ENCODE measurements at regions not wholly inside any gene's neighbourhood (a gene's known extent, or its start where the extent isn't known, plus 50 kb on each side); places are given as distances from the start of the nearest gene placed in this dataset.

GRCh38 chr9:90132866-90133265, 509.8 kb downstream of the DIRAS2 start:
- POLR2A ChIA-PET: no interaction called here
- CTCF ChIA-PET: interaction anchor here (2.0 to 2.9 kb wide), 2 partner anchors 10 to 21 kb away, joined by 4 to 9 read pairs; no protein-coding TSS in a partner anchor
- no peak overlapping the region for H3K27ac ChIP-seq (ENCODE audit: extremely low read depth, low read depth, low read length)
- H3K4me3 ChIP-seq (ENCODE audit: low read depth, low read length): no peak overlapping the region
- TF ChIP-seq ZSCAN16 (tag by site-specific recombination; IDR thresholded peaks at IDR 0.05): no peak
- H3K9me3 ChIP-seq (ENCODE audit: control insufficient read depth, insufficient read depth, low read depth, low read length): no peaks in the 10 kb centered on the region
- no peaks in the 10 kb centered on the region for H3K4me1 ChIP-seq (ENCODE audit: control insufficient read depth, insufficient read depth, low read length)
- no peaks in the 10 kb centered on the region for H3K36me3 ChIP-seq (ENCODE audit: control insufficient read depth in 2 of 2, insufficient read depth in 1 of 2, low read length in 2 of 2)

GRCh38 chr9:90137801-90138200, 504.8 kb downstream of the DIRAS2 start:
- ChIA-PET CTCF (interaction anchor here (1.0 kb wide), 1 partner anchor 540 kb away, joined by 3 read pairs; no protein-coding TSS in a partner anchor), POLR2A (no interaction called here)
- TF ChIP-seq ZSCAN30 (tag by site-specific recombination; IDR thresholded peaks at IDR 0.05): no peak
- TF ChIP-seq ZNF211 (tag by site-specific recombination; IDR thresholded peaks at IDR 0.05; ENCODE audit: low read depth): no peak
- no peak for TF ChIP-seq ZNF621 (tag by site-specific recombination; IDR thresholded peaks at IDR 0.05)
- TF ChIP-seq HIC1 (tag by site-specific recombination; IDR thresholded peaks at IDR 0.05): no peak
- no peak for TF ChIP-seq ZIC2 (tag by site-specific recombination; IDR thresholded peaks at IDR 0.05)
- no peak for TF ChIP-seq ZNF433 (tag by site-specific recombination; IDR thresholded peaks at IDR 0.05; ENCODE audit: low read depth)
- no peak for TF ChIP-seq ZNF518A (tag by site-specific recombination; conservative IDR thresholded peaks at IDR 0.05; ENCODE audit: low read depth)
- TF ChIP-seq ZBTB6 (tag by site-specific recombination; IDR thresholded peaks at IDR 0.05): no peak
- TF ChIP-seq ZNF324 (tag by site-specific recombination; IDR thresholded peaks at IDR 0.05): no peak
- no peak for TF ChIP-seq ZNF776 (tag by site-specific recombination; IDR thresholded peaks at IDR 0.05; ENCODE audit: borderline replicate concordance)
- no peak for TF ChIP-seq ZSCAN18 (tag by site-specific recombination; IDR thresholded peaks at IDR 0.05)
- no peak for TF ChIP-seq ZBTB20 (tag by site-specific recombination; IDR thresholded peaks at IDR 0.05)
- TF ChIP-seq ZNF529 (tag by site-specific recombination; IDR thresholded peaks at IDR 0.05; ENCODE audit: insufficient replicate concordance): no peak
- no peak for TF ChIP-seq HOXA7 (CRISPR knock-in tag; IDR thresholded peaks at IDR 0.05; ENCODE audit: borderline replicate concordance)
- TF ChIP-seq ZNF121 (tag by site-specific recombination; IDR thresholded peaks at IDR 0.05): no peak
- no peak for TF ChIP-seq PRDM1 (tag by site-specific recombination; IDR thresholded peaks at IDR 0.05)
- no peak for TF ChIP-seq ZNF266 (tag by site-specific recombination; IDR thresholded peaks at IDR 0.05; ENCODE audit: low read depth)
- Histone ChIP-seq H3K4me1 (ENCODE audit: control insufficient read depth, insufficient read depth, low read length) (no peaks in the 10 kb centered on the region), H3K36me3 (ENCODE audit: control insufficient read depth in 2 of 2, insufficient read depth in 1 of 2, low read length in 2 of 2) (no peaks in the 10 kb centered on the region), H3K27ac (ENCODE audit: extremely low read depth, low read depth, low read length) (no peak overlapping the region), H3K4me3 (ENCODE audit: low read depth, low read length) (no peak overlapping the region), H3K9me3 (ENCODE audit: control insufficient read depth, insufficient read depth, low read depth, low read length) (no peaks in the 10 kb centered on the region)
